Type B pancreatic cell (in vitro differentiated cells): ENCODE measurements at regions not wholly inside any gene's neighbourhood (a gene's known extent, or its start where the extent isn't known, plus 50 kb on each side); places are given as distances from the start of the nearest gene placed in this dataset.

Experiments used
- DNase-seq: peaks from one replicate; pipeline ENCODE4 v3.0.0; 2021; ENCODE audit warnings: mixed read lengths; ENCODE audit not compliant: unreplicated experiment; ENCODE audit errors: extremely low spot score
- H3K27ac Mint-ChIP-seq: 2 replicates; pipeline ENCODE4 v1.8.0; 2021; ENCODE audit warnings: mild to moderate bottlenecking, mixed read lengths
- H3K27me3 Mint-ChIP-seq: 2 replicates; pipeline ENCODE4 v1.8.0; 2021; ENCODE audit warnings: mixed read lengths
- H3K36me3 Mint-ChIP-seq: 2 replicates; pipeline ENCODE4 v1.8.0; 2021; ENCODE audit warnings: mixed read lengths
- H3K4me1 Mint-ChIP-seq: one replicate; pipeline ENCODE4 v1.8.0; 2021; ENCODE audit warnings: mixed read lengths; ENCODE audit not compliant: unreplicated experiment
- H3K4me3 Mint-ChIP-seq: 2 replicates; pipeline ENCODE4 v1.8.0; 2021; ENCODE audit warnings: mild to moderate bottlenecking, mixed read lengths
- H3K9me3 Mint-ChIP-seq: 2 replicates; pipeline ENCODE4 v1.8.0; 2021; ENCODE audit warnings: mixed read lengths
- TF ChIP-seq, protein P1 (sequence below): fragments of 200-600 bp; sonication (generic); conservative IDR thresholded peaks from 2 replicates; pipeline ENCODE4 v1.5.0; 2021; ENCODE audit warnings: antibody characterized with exemption, mild to moderate bottlenecking

DNA sequence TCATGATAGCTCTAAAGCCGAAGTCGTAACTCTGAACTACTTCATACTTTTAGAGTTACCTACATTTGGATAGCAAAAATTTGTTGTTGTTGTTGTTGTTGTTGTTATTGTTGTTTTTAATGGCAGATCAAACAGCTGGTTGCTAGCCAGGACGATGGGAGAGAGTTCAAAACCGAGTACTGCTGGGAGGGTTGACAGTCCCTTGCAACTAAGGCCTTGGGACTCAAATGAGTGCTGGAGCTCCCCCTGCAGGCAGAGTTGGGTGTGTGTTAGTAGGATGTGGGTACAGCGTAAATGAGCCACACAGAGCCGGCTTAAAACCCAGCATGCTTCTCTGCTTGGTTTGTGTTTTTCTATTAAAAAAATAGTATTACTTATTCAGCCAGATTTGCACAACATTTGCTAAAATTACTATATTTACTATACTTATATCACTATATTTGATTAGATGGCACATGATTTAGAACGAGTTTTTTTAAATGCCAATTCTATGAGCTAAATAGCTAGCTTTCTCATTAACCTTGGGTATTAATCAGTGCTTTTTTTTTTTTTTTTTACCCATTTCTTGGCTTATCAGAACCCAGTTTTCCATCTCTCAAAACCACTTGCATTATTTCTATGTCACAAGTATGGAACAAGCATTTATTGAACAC, 129.2 kb upstream of the SYT6 start:
- DNase-seq = peak; percentile 82
- Mint-ChIP-seq H3K36me3 (no peaks in the 10 kb centered on the region), H3K27ac (no peak overlapping the region), H3K4me1 (no peaks in the 10 kb centered on the region), H3K27me3 (peaks cover 8% of the 10 kb centered on the region), H3K9me3 (no peaks in the 10 kb centered on the region), H3K4me3 (no peak overlapping the region)
- TF ChIP-seq, protein P1, sequence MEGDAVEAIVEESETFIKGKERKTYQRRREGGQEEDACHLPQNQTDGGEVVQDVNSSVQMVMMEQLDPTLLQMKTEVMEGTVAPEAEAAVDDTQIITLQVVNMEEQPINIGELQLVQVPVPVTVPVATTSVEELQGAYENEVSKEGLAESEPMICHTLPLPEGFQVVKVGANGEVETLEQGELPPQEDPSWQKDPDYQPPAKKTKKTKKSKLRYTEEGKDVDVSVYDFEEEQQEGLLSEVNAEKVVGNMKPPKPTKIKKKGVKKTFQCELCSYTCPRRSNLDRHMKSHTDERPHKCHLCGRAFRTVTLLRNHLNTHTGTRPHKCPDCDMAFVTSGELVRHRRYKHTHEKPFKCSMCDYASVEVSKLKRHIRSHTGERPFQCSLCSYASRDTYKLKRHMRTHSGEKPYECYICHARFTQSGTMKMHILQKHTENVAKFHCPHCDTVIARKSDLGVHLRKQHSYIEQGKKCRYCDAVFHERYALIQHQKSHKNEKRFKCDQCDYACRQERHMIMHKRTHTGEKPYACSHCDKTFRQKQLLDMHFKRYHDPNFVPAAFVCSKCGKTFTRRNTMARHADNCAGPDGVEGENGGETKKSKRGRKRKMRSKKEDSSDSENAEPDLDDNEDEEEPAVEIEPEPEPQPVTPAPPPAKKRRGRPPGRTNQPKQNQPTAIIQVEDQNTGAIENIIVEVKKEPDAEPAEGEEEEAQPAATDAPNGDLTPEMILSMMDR = peak; percentile 95

DNA sequence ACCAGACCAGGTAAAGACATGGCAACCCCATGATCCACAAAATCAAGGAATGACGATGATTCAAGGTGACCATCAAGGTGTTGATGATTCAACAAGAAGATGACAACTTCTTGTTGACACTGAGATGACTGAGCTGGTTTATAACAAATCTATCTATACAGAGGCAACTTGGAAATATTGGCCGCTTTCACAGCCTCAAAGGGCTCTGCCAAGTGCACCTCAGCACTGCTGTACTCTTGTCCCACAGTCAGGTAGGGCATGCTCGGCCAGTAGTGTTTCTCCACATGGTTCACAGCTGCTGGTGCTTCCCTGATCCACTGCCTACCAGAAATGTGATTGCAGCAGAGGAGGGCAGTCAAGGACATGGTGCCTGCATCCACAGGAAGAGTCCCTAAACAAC, 125.2 kb upstream of the SYT6 start:
- peaks cover 4% of the 10 kb centered on the region for H3K27me3 Mint-ChIP-seq

DNA sequence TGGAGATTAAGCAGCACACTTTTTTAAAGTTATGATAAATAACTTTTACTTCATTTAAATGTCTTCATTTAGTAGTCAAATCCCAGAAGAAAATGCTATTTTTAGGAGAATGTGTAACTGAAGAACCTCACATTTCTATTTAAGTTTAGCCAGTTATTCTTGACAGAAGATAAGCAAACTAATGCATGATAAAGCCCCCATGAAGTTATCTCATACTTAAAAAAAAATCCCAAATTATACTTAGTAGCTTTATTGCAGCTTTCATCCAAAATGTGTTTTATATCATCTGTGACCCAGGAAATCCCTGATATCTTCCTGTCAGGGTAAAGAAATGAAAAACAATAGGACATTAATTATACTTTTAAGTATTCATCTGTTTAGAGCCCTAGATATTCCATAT, 124.8 kb upstream of the SYT6 start:
- no peaks in the 10 kb centered on the region for H3K36me3 Mint-ChIP-seq
- no peaks in the 10 kb centered on the region for H3K9me3 Mint-ChIP-seq
- H3K4me1 Mint-ChIP-seq = no peaks in the 10 kb centered on the region
- TF ChIP-seq, protein P1 = no peak
- no peak overlapping the region for H3K4me3 Mint-ChIP-seq
- peaks cover 4% of the 10 kb centered on the region for H3K27me3 Mint-ChIP-seq
- no peak overlapping the region for H3K27ac Mint-ChIP-seq
- DNase-seq = no peak

More for the DNA sequence above, 125.2 kb upstream of the SYT6 start:
- H3K9me3 Mint-ChIP-seq = no peaks in the 10 kb centered on the region
- H3K4me3 Mint-ChIP-seq = no peak overlapping the region
- no peaks in the 10 kb centered on the region for H3K36me3 Mint-ChIP-seq
- no peak overlapping the region for H3K27ac Mint-ChIP-seq
- TF ChIP-seq, protein P1 = no peak
- no peak for DNase-seq
- no peaks in the 10 kb centered on the region for H3K4me1 Mint-ChIP-seq

DNA sequence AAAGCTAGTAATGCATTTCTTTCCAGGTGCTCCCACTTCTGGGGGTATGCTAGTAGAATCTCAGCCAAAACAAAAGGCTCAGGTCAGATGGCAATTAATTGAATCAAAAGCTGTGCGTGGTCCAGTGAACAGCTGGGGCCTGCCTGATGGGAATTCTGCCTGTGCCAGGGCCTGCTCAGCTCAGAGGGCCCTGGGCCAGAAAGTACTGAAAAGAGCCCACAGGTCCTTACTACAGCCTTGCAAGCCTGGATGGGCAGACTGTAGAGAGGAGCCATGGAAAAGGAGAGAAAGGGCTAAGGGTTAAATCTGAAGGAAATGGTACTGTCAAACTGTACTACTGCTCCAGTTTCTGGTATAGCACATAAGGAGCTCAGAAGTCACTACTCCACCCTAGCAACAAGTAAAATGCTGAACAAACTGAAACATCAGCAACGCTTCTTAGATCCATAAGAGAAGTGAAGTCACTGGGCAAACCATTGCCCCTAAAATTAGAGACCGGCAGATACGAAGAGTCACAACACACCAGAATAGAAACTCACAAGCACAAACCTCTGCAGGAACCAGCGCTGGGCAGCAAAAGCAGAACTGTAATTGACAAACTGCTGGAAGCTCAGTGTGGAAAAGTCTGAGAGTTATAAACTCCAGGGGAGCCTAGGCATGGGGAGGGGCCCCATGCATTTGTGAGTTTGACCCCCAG, 121.1 kb upstream of the SYT6 start:
- TF ChIP-seq, protein P1 = no peak
- Mint-ChIP-seq H3K4me1 (no peaks in the 10 kb centered on the region), H3K27ac (no peak overlapping the region), H3K9me3 (no peaks in the 10 kb centered on the region), H3K27me3 (peaks cover 4% of the 10 kb centered on the region), H3K36me3 (no peaks in the 10 kb centered on the region), H3K4me3 (no peak overlapping the region)
- DNase-seq = no peak

DNA sequence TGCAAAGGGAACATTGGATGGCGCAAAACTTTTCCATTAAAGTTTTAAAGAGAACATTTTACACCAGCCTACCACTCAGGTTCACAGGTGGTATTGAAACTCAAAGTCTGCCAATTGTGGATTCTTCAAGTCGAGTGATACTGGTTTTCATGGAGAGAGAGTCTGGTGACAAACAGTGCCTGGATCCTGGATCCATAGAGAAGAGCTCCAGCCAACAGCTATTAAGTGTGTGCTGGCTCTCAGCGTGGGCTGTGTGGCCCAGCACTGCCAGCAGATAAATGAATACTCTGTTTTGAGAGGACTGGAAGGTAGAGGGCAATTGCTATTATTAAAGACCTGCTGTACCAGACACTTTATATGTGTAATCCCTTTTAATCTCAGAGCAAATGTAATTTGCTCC, 118.9 kb upstream of the SYT6 start:
- TF ChIP-seq, protein P1 = no peak
- no peaks in the 10 kb centered on the region for H3K36me3 Mint-ChIP-seq
- H3K27me3 Mint-ChIP-seq = no peaks in the 10 kb centered on the region
- no peak for DNase-seq
- no peaks in the 10 kb centered on the region for H3K4me1 Mint-ChIP-seq
- no peak overlapping the region for H3K27ac Mint-ChIP-seq
- no peak overlapping the region for H3K4me3 Mint-ChIP-seq
- no peaks in the 10 kb centered on the region for H3K9me3 Mint-ChIP-seq
